ENCODE measurements at regions not wholly inside any gene's neighbourhood (a gene's known extent, or its start where the extent isn't known, plus 50 kb on each side); places are given as distances from the start of the nearest gene placed in this dataset.
A peak's percentile ranks its signal among the peaks of the same experiment; 100 is the strongest.

DNA sequence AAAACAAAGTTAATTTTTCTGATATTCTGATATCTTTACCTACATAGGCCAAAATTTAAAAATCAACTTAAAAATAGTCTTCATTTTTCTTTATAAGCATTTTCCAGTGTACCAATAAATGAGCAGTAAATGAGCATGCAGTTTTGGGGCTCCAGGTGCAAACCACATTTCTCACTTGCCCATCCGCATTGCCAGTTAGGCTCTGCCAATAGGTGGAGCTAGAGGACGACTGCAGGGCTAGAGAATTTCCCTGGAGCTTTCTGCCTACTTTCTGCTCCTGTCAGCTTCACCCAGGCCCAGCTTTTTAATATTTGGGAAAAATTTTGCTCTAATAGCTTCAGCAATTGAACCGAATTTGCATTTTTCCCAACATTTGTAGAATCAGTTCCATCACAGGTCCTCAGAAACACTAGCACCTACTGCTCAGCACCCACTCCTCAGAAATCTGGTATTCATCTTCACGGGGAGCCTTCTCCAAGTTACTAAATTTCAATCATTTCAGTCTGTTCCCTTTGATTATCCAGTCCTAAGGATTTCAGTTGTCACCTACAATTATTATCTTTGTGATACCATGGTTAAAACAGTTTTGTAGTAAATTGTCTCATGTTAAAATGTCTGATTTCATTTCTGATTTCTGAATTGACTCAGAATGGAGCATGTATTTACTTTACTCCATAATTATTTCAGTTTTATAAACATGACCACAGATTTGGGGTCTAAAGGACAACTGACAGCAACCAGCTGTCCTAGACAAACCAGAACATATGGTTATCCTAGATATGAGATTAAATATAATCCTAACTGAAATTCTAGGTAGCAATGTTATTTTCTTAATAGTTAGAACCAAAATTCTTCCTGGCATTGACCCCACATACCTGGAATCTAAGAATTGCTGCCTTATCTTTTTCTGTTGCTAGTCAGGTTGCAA lies 104.6 kb upstream of the FAM174A start:
- H3K9me3 ChIP-seq = peaks cover 0 to under 1% of the 10 kb centered on the region in 2 donors
- no peaks in the 10 kb centered on the region for H3K27me3 ChIP-seq
- TF ChIP-seq, protein P1, sequence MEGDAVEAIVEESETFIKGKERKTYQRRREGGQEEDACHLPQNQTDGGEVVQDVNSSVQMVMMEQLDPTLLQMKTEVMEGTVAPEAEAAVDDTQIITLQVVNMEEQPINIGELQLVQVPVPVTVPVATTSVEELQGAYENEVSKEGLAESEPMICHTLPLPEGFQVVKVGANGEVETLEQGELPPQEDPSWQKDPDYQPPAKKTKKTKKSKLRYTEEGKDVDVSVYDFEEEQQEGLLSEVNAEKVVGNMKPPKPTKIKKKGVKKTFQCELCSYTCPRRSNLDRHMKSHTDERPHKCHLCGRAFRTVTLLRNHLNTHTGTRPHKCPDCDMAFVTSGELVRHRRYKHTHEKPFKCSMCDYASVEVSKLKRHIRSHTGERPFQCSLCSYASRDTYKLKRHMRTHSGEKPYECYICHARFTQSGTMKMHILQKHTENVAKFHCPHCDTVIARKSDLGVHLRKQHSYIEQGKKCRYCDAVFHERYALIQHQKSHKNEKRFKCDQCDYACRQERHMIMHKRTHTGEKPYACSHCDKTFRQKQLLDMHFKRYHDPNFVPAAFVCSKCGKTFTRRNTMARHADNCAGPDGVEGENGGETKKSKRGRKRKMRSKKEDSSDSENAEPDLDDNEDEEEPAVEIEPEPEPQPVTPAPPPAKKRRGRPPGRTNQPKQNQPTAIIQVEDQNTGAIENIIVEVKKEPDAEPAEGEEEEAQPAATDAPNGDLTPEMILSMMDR (IDR thresholded peaks at IDR 0.05) = peak; percentile 82 to 90
- H3K36me3 ChIP-seq = no peaks in the 10 kb centered on the region
- H3K4me3 ChIP-seq = no peak overlapping the region
- DNase-seq (ENCODE audit: low spot score) = no peak
- H3K27ac ChIP-seq = no peak overlapping the region
- no peaks in the 10 kb centered on the region for H3K4me1 ChIP-seq

DNA sequence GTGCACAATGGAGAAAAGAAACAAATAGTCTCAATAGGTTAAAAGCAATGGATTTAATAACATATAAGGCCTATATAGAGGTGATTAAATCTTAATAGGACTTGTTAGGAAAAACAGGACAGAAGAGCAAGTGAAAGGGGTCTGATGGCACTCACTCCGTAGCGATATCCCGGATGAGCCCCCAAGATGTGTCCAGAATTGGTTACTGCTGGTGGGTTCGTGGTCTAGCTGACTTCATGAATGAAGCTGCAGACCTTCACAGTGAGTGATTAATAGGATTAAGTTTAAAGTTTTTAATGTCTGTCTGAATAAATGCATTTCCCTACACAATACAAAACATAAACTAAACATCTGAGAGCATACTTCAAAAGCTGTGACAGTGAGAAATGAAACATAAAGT lies 110.4 kb upstream of the FAM174A start:
- TF ChIP-seq, protein P1 (IDR thresholded peaks at IDR 0.05) = no peak
- Histone ChIP-seq H3K4me1 (no peaks in the 10 kb centered on the region), H3K27ac (no peak overlapping the region), H3K9me3 (peaks cover 0 to 16% of the 10 kb centered on the region in 2 donors), H3K27me3 (no peaks in the 10 kb centered on the region), H3K4me3 (no peak overlapping the region), H3K36me3 (no peaks in the 10 kb centered on the region)
- no peak for DNase-seq (ENCODE audit: low spot score)

DNA sequence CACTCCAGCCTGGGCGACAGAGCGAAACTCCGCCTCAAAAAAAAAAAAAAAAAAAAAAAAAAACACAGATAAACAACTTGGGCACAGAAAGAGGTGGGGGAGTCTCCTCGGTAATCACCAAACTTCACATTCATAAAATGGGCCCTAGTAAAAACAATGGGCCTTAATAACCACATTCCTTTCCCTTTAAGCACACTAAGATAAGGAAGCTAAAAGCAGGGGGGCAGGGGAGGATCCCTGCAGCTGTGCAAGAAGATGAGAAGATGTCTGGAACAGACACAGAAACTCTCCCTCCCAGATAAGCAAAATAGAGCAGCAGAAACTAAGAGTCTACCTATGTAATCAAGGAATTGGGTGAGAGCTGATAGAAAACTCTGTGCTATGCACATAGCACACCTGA lies 111.2 kb upstream of the FAM174A start:
- H3K36me3 ChIP-seq = no peaks in the 10 kb centered on the region
- H3K27ac ChIP-seq = no peak overlapping the region
- no peak for DNase-seq (ENCODE audit: low spot score)
- H3K4me1 ChIP-seq = no peaks in the 10 kb centered on the region
- TF ChIP-seq, protein P1 (IDR thresholded peaks at IDR 0.05) = no peak
- peaks cover 0 to 16% of the 10 kb centered on the region in 2 donors for H3K9me3 ChIP-seq
- no peaks in the 10 kb centered on the region for H3K27me3 ChIP-seq
- H3K4me3 ChIP-seq = no peak overlapping the region

DNA sequence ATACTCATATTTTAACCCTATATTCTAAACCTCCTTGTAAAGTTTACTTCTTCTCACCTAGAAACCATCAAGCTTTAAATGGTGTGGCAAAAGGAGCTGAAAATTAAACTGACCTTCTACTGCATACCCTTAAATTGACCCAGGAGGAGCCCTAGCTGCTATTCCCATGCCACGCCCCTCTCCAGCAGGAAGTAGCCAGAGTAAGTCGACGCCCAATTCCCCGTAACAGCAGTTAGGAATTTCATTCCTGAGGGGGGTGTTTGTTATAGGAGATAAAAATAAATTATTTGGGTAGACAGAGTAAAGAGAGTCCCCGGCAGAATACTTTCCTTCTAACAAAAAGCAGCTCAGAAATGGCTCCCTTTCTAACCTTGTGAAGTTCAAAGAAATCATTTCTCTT lies 111.8 kb upstream of the FAM174A start:
- Histone ChIP-seq H3K4me3 (no peak overlapping the region), H3K27ac (no peak overlapping the region), H3K27me3 (no peaks in the 10 kb centered on the region), H3K4me1 (no peaks in the 10 kb centered on the region), H3K9me3 (peaks cover 0 to 16% of the 10 kb centered on the region in 2 donors), H3K36me3 (no peaks in the 10 kb centered on the region)
- TF ChIP-seq, protein P1 (IDR thresholded peaks at IDR 0.05) = no peak
- DNase-seq (ENCODE audit: low spot score) = no peak

DNA sequence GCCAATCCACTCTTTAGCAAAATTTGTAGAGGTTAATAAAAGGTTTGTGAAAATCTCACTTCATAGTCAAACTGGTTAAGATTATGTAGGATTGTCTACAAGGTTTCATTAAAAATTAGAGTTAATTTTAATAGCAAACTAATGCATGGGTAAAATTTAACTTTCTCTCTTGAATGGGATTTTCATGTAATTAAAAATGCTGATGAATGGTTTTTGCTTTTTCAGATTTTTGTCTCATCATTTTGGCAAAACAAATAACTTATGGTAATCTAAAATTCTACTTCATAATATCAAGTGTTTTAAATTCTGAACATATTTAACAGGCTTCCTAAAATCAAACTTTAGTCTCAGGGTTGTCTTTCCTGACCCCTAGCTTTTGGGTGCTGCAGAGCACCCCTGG lies 113.8 kb upstream of the FAM174A start:
- H3K9me3 ChIP-seq = peaks cover 0 to 16% of the 10 kb centered on the region in 2 donors

More for the DNA sequence above, 113.8 kb upstream of the FAM174A start:
- Histone ChIP-seq H3K27ac (no peak overlapping the region), H3K4me1 (no peaks in the 10 kb centered on the region), H3K36me3 (no peaks in the 10 kb centered on the region), H3K27me3 (no peaks in the 10 kb centered on the region), H3K4me3 (no peak overlapping the region)
- no peak for DNase-seq (ENCODE audit: low spot score)
- TF ChIP-seq, protein P1 (IDR thresholded peaks at IDR 0.05) = no peak

Data from right atrium auricular region (tissue), 2 donors.